OCI-LY3 (cell line): ENCODE measurements at regions not wholly inside any gene's neighbourhood (a gene's known extent, or its start where the extent isn't known, plus 50 kb on each side); places are given as distances from the start of the nearest gene placed in this dataset.

ENCODE experiments used
- H2AFZ ChIP-seq: fragments of 200-600, 300-600 bp; shearing (Covaris generic); 2 replicates; pipeline ENCODE4 v1.6.0; 2014; ENCODE audit warnings: antibody characterized with exemption, low read depth, low read length
- H3K27ac ChIP-seq: fragments of 200-600, 300-600 bp; sonication (generic); 2 replicates; pipeline ENCODE4 v1.5.1; 2014; ENCODE audit warnings: mild to moderate bottlenecking, low read length, moderate library complexity, mixed read lengths
- H3K27me3 ChIP-seq: fragments of 200-600, 300-600 bp; sonication (generic); 2 replicates; pipeline ENCODE4 v1.6.1; 2014; ENCODE audit warnings: low read depth, low read length, mixed read lengths
- H3K36me3 ChIP-seq: fragments of 200-600, 300-600 bp; sonication (generic); replicated peaks from 2 replicates; pipeline ENCODE3; 2014; ENCODE audit warnings: low read depth, low read length, mixed read lengths
- H3K4me1 ChIP-seq: fragments of 300-600, 200-600 bp; sonication (generic); 2 replicates; pipeline ENCODE4 v1.6.1; 2014; ENCODE audit warnings: low read length, mixed read lengths
- H3K4me2 ChIP-seq: fragments of 200-600, 300-600 bp; sonication (generic); 2 replicates; pipeline ENCODE4 v1.6.1; 2014; ENCODE audit warnings: low read length, mixed read lengths
- H3K4me3 ChIP-seq: fragments of 300-600, 200-600 bp; sonication (generic); 2 replicates; pipeline ENCODE4 v1.5.1; 2014; ENCODE audit warnings: antibody characterized with exemption, mild to moderate bottlenecking, low read length, moderate library complexity
- H3K79me2 ChIP-seq: fragments of 300-600, 200-600 bp; shearing (Covaris generic); 2 replicates; pipeline ENCODE4 v1.6.1; 2014; ENCODE audit warnings: mild to moderate bottlenecking, low read length, mixed read lengths
- H3K9ac ChIP-seq: fragments of 300-600, 200-600 bp; shearing (Covaris generic); 2 replicates; pipeline ENCODE4 v1.6.0; 2014; ENCODE audit warnings: mild to moderate bottlenecking, low read length, moderate library complexity
- H3K9me3 ChIP-seq: fragments of 200-600, 300-600 bp; shearing (Covaris generic); 2 replicates; pipeline ENCODE4 v1.6.1; 2014; ENCODE audit warnings: low read length, mixed read lengths; ENCODE audit not compliant: insufficient read depth
- H4K20me1 ChIP-seq: fragments of 200-600, 300-600 bp; sonication (generic); 2 replicates; pipeline ENCODE4 v1.6.1; 2016; ENCODE audit warnings: low read length, mixed read lengths; ENCODE audit not compliant: insufficient read depth
- CTCF ChIP-seq: fragments of 200-600, 300-600 bp; sonication (generic); IDR thresholded peaks from 2 replicates; pipeline ENCODE4 v1.5.1; 2014; ENCODE audit warnings: antibody characterized with exemption, low read length, low read depth
- EZH2phosphoT487 ChIP-seq: fragments of 200-600 bp; shearing (Covaris generic); IDR thresholded peaks from 2 replicates; pipeline ENCODE4 v1.6.1; 2018; ENCODE audit warnings: antibody characterized with exemption, mixed run types, low read depth

- no peak overlapping the region for H2AFZ ChIP-seq
- H3K4me3 ChIP-seq, result no peak overlapping the region
- H3K27ac ChIP-seq, result no peak overlapping the region
- no peaks in the 10 kb centered on the region for H3K9me3 ChIP-seq
- H3K36me3 ChIP-seq, result no peaks in the 10 kb centered on the region
- H3K9ac ChIP-seq, result no peak overlapping the region
- H4K20me1 ChIP-seq, result no peaks in the 10 kb centered on the region
- no peak overlapping the region for H3K4me2 ChIP-seq
- H3K79me2 ChIP-seq, result no peaks in the 10 kb centered on the region
- H3K27me3 ChIP-seq, result no peaks in the 10 kb centered on the region
- no peaks in the 10 kb centered on the region for H3K4me1 ChIP-seq
- TF ChIP-seq CTCF (no peak), EZH2phosphoT487 (no peak)
Measured at GRCh38 chr2:52368141-52368540, 1336.2 kb upstream of the NRXN1 start.

- Histone ChIP-seq H3K9me3 (no peaks in the 10 kb centered on the region), H3K36me3 (no peaks in the 10 kb centered on the region), H3K27ac (no peak overlapping the region), H3K4me3 (no peak overlapping the region), H3K4me2 (no peak overlapping the region), H3K9ac (no peak overlapping the region), H2AFZ (no peak overlapping the region), H3K79me2 (no peaks in the 10 kb centered on the region), H3K4me1 (no peaks in the 10 kb centered on the region), H3K27me3 (no peaks in the 10 kb centered on the region), H4K20me1 (no peaks in the 10 kb centered on the region)
- TF ChIP-seq EZH2phosphoT487 (no peak), CTCF (no peak)
Measured at GRCh38 chr2:52365946-52366345, 1334.0 kb upstream of the NRXN1 start.

- Histone ChIP-seq H3K36me3 (no peaks in the 10 kb centered on the region), H3K79me2 (no peaks in the 10 kb centered on the region), H3K27me3 (no peaks in the 10 kb centered on the region), H3K4me2 (no peak overlapping the region), H4K20me1 (no peaks in the 10 kb centered on the region), H3K9me3 (no peaks in the 10 kb centered on the region), H3K4me3 (no peak overlapping the region), H2AFZ (no peak overlapping the region; the same call in 1 of the 2 replicates), H3K9ac (no peak overlapping the region), H3K27ac (no peak overlapping the region), H3K4me1 (no peaks in the 10 kb centered on the region)
- TF ChIP-seq CTCF, result no peak
- TF ChIP-seq EZH2phosphoT487, result no peak
Measured at GRCh38 chr2:52356556-52356955, 1324.6 kb upstream of the NRXN1 start.

- TF ChIP-seq CTCF (no peak), EZH2phosphoT487 (no peak)
- Histone ChIP-seq H3K27me3 (no peaks in the 10 kb centered on the region), H3K27ac (no peak overlapping the region), H3K4me2 (no peak overlapping the region), H2AFZ (no peak overlapping the region), H3K4me1 (no peaks in the 10 kb centered on the region), H4K20me1 (no peaks in the 10 kb centered on the region), H3K9me3 (no peaks in the 10 kb centered on the region), H3K79me2 (no peaks in the 10 kb centered on the region), H3K36me3 (no peaks in the 10 kb centered on the region), H3K4me3 (no peak overlapping the region), H3K9ac (no peak overlapping the region)
Measured at GRCh38 chr2:52347292-52347691, 1315.4 kb upstream of the NRXN1 start.
